KMS-11 (cell line): ENCODE measurements at regions not wholly inside any gene's neighbourhood (a gene's known extent, or its start where the extent isn't known, plus 50 kb on each side); places are given as distances from the start of the nearest gene placed in this dataset.

Source experiments
- H2AFZ ChIP-seq: fragments of 200-600 bp; sonication (generic); 2 replicates; pipeline ENCODE4 v1.6.1; 2016; ENCODE audit warnings: antibody characterized with exemption, mixed run types, low read depth
- H3K27ac ChIP-seq: fragments of 200-600 bp; sonication (generic); 2 replicates; pipeline ENCODE4 v1.6.1; 2016; ENCODE audit warnings: mild to moderate bottlenecking, mixed run types
- H3K27me3 ChIP-seq: fragments of 200-600 bp; sonication (generic); 2 replicates; pipeline ENCODE4 v1.6.1; 2017; ENCODE audit warnings: mild to moderate bottlenecking, low read depth, mixed run types, moderate library complexity; ENCODE audit not compliant: insufficient read depth
- H3K36me3 ChIP-seq: fragments of 200-600 bp; sonication (generic); 2 replicates; pipeline ENCODE4 v1.6.1; 2017; ENCODE audit warnings: mild to moderate bottlenecking, mixed run types; ENCODE audit not compliant: insufficient read depth
- H3K4me1 ChIP-seq: fragments of 200-600 bp; sonication (generic); 2 replicates; pipeline ENCODE4 v1.6.1; 2016; ENCODE audit warnings: mild to moderate bottlenecking, low read depth, mixed run types; ENCODE audit not compliant: poor library complexity, severe bottlenecking
- H3K4me2 ChIP-seq: fragments of 200-600 bp; sonication (generic); 2 replicates; pipeline ENCODE4 v1.7.0; 2016; ENCODE audit warnings: mild to moderate bottlenecking, mixed run types
- H3K4me3 ChIP-seq: fragments of 200-600 bp; sonication (generic); IDR thresholded peaks from 2 replicates; pipeline ENCODE4 v1.6.1; 2017; ENCODE audit warnings: low read depth, low read length, mixed read lengths; ENCODE audit not compliant: insufficient read depth
- H3K79me2 ChIP-seq: fragments of 200-600 bp; sonication (generic); 2 replicates; pipeline ENCODE4 v1.6.1; 2016; ENCODE audit warnings: low read depth, mixed run types; ENCODE audit not compliant: insufficient read depth
- H3K9ac ChIP-seq: fragments of 200-600 bp; sonication (generic); 2 replicates; pipeline ENCODE4 v1.6.1; 2016; ENCODE audit warnings: mild to moderate bottlenecking, mixed run types
- H4K20me1 ChIP-seq: fragments of 200-600 bp; sonication (generic); 2 replicates; pipeline ENCODE4 v1.6.1; 2016; ENCODE audit warnings: mild to moderate bottlenecking, mixed run types; ENCODE audit not compliant: insufficient read depth
- TF ChIP-seq, protein P1 (sequence below): fragments of 200-600 bp; sonication (generic); conservative IDR thresholded peaks from 2 replicates; pipeline ENCODE4 v1.6.1; 2017; ENCODE audit warnings: low read depth, mild to moderate bottlenecking, antibody characterized with exemption, low read length, moderate library complexity, mixed read lengths

DNA sequence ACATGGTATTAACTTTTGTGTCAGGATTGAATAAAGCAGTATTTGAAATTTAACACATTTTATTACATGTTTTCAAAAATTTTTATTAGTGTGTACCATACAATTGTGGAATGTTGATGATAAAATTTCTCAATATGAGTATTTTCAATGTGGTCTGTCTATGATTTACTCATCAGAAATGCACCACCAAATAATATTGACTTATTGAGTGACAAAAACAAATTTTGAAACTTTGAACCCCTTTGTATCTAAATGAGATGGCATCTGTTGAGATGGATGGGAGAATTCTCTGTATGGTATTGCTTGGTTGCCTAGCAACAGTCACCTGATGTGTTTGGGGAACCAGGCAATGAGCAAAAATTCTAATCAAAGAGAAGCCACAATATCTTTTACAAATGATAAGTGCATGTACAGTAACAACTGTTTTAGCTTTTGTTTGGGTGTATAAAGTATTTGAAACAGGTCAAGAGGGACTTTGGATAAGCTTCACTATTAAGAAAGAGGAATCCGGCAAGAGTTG is 400.1 kb downstream of the CCDC85A start:
- no peak overlapping the region for H3K27ac ChIP-seq
- H4K20me1 ChIP-seq, result no peaks in the 10 kb centered on the region
- H3K4me1 ChIP-seq, result no peaks in the 10 kb centered on the region
- no peak overlapping the region for H3K4me3 ChIP-seq
- H3K4me2 ChIP-seq, result no peak overlapping the region
- no peak overlapping the region for H2AFZ ChIP-seq
- H3K27me3 ChIP-seq, result no peaks in the 10 kb centered on the region
- H3K79me2 ChIP-seq, result no peaks in the 10 kb centered on the region
- no peak overlapping the region for H3K9ac ChIP-seq
- H3K36me3 ChIP-seq, result no peaks in the 10 kb centered on the region
- TF ChIP-seq, protein P1, sequence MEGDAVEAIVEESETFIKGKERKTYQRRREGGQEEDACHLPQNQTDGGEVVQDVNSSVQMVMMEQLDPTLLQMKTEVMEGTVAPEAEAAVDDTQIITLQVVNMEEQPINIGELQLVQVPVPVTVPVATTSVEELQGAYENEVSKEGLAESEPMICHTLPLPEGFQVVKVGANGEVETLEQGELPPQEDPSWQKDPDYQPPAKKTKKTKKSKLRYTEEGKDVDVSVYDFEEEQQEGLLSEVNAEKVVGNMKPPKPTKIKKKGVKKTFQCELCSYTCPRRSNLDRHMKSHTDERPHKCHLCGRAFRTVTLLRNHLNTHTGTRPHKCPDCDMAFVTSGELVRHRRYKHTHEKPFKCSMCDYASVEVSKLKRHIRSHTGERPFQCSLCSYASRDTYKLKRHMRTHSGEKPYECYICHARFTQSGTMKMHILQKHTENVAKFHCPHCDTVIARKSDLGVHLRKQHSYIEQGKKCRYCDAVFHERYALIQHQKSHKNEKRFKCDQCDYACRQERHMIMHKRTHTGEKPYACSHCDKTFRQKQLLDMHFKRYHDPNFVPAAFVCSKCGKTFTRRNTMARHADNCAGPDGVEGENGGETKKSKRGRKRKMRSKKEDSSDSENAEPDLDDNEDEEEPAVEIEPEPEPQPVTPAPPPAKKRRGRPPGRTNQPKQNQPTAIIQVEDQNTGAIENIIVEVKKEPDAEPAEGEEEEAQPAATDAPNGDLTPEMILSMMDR, result no peak

- Histone ChIP-seq H3K36me3 (no peaks in the 10 kb centered on the region), H4K20me1 (no peaks in the 10 kb centered on the region), H2AFZ (no peak overlapping the region), H3K4me1 (no peaks in the 10 kb centered on the region), H3K4me2 (no peak overlapping the region), H3K4me3 (no peak overlapping the region), H3K9ac (no peak overlapping the region), H3K79me2 (no peaks in the 10 kb centered on the region), H3K27me3 (no peaks in the 10 kb centered on the region), H3K27ac (no peak overlapping the region)
- TF ChIP-seq, protein P1, result no peak
These were observed 403.7 kb downstream of the CCDC85A start for GRCh38 chr2:56587456-56587855.

- TF ChIP-seq, protein P1, result no peak
- no peak overlapping the region for H2AFZ ChIP-seq
- no peaks in the 10 kb centered on the region for H3K27me3 ChIP-seq
- no peak overlapping the region for H3K9ac ChIP-seq
- H4K20me1 ChIP-seq, result no peaks in the 10 kb centered on the region
- no peak overlapping the region for H3K4me2 ChIP-seq
- no peaks in the 10 kb centered on the region for H3K36me3 ChIP-seq
- no peaks in the 10 kb centered on the region for H3K79me2 ChIP-seq
- H3K4me3 ChIP-seq, result no peak overlapping the region
- no peak overlapping the region for H3K27ac ChIP-seq
- H3K4me1 ChIP-seq, result peaks cover 5% of the 10 kb centered on the region
These were observed 405.4 kb downstream of the CCDC85A start for GRCh38 chr2:56589194-56589593.

DNA sequence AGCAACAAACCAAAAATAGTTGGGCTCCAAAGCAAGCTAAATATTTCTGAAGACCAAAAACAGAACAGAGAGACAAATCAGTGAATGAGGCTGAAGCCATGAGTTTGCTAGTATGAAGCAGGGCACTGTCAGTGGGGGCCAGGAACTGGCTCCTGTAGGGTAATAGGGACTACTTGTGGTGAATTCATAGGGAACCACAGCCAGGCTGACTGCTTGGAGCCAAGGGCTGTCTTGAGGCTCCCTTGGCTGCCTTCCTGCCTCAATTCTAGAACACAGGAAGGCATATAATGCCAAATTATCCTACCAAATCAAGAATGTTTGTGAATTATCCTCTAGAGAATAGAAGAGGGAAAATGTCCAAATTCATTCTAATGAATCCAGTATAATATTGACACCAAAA is 406.0 kb downstream of the CCDC85A start:
- no peak overlapping the region for H3K4me2 ChIP-seq
- H3K9ac ChIP-seq, result no peak overlapping the region
- no peak overlapping the region for H2AFZ ChIP-seq
- H3K36me3 ChIP-seq, result no peaks in the 10 kb centered on the region
- H3K79me2 ChIP-seq, result no peaks in the 10 kb centered on the region
- peaks cover 5% of the 10 kb centered on the region for H3K4me1 ChIP-seq
- TF ChIP-seq, protein P1, result no peak
- H3K27ac ChIP-seq, result no peak overlapping the region
- no peak overlapping the region for H3K4me3 ChIP-seq
- H3K27me3 ChIP-seq, result no peaks in the 10 kb centered on the region
- no peaks in the 10 kb centered on the region for H4K20me1 ChIP-seq
